Thymus (tissue), 11 donors: ENCODE measurements at regions not wholly inside any gene's neighbourhood (a gene's known extent, or its start where the extent isn't known, plus 50 kb on each side); places are given as distances from the start of the nearest gene placed in this dataset.

Source experiments
- DNase-seq, 9 donors: peaks; one replicate each; pipeline ENCODE4 v3.0.0-alpha.2; 2013; ENCODE audit warnings: low spot score in 9 of 9, low read depth in 6 of 9, missing footprints in 1 of 9
- H3K27ac ChIP-seq, 2 donors: one replicate each; pipeline ENCODE4 v1.5.1; 2013; ENCODE audit warnings: control low read depth in 1 of 2, low read depth in 1 of 2, low read length in 1 of 2, mild to moderate bottlenecking in 1 of 2, moderate library complexity in 1 of 2
- H3K27me3 ChIP-seq, 2 donors: one replicate each; pipeline ENCODE4 v1.5.1; 2013; ENCODE audit warnings: low read length in 1 of 2; ENCODE audit not compliant: control insufficient read depth in 2 of 2, insufficient read depth in 1 of 2
- H3K36me3 ChIP-seq, 2 donors: one replicate each; pipeline ENCODE4 v1.5.1; 2013; ENCODE audit warnings: low read length in 1 of 2, mild to moderate bottlenecking in 1 of 2, moderate library complexity in 1 of 2; ENCODE audit not compliant: control insufficient read depth in 2 of 2, insufficient read depth in 2 of 2
- H3K4me1 ChIP-seq, 2 donors: one replicate each; pipeline ENCODE4 v1.5.1; 2013; ENCODE audit warnings: low read length in 2 of 2; ENCODE audit not compliant: control insufficient read depth in 2 of 2, insufficient read depth in 2 of 2
- H3K4me3 ChIP-seq, 2 donors: one replicate each; pipeline ENCODE4 v1.5.1; 2013; ENCODE audit warnings: low read length in 2 of 2, control low read depth in 1 of 2, mild to moderate bottlenecking in 1 of 2
- H3K9me3 ChIP-seq, 2 donors: one replicate each; pipeline ENCODE4 v1.5.1; 2013; ENCODE audit warnings: low read length in 1 of 2, mild to moderate bottlenecking in 1 of 2; ENCODE audit not compliant: control insufficient read depth in 2 of 2, insufficient read depth in 1 of 2
- WGBS: extraction: QIAGEN DNeasy Blood & Tissue Kit; methylation state at CpG from one replicate; pipeline ENCODE4 v1.1.7; 2013; 5-methylcytosine and 5-hydroxymethylcytosine counted together
- donor health status: healthy.

GRCh38 chr5:5787373-5787772 is 364.9 kb downstream of the ICE1 start:
- Histone ChIP-seq H3K36me3 (no peaks in the 10 kb centered on the region), H3K4me3 (no peak overlapping the region), H3K9me3 (no peaks in the 10 kb centered on the region), H3K4me1 (no peaks in the 10 kb centered on the region), H3K27me3 (no peaks in the 10 kb centered on the region), H3K27ac (no peak overlapping the region)
- WGBS = 91% methylated on average over 2 of the region's 2 CpGs
- DNase-seq = no peak

GRCh38 chr5:5784101-5784500 is 361.6 kb downstream of the ICE1 start:
- Histone ChIP-seq H3K27me3 (no peaks in the 10 kb centered on the region), H3K9me3 (no peaks in the 10 kb centered on the region), H3K36me3 (no peaks in the 10 kb centered on the region), H3K4me1 (no peaks in the 10 kb centered on the region), H3K27ac (no peak overlapping the region), H3K4me3 (no peak overlapping the region)
- DNase-seq = no peak
- WGBS = 44% methylated on average over 5 of the region's 5 CpGs

GRCh38 chr5:5783021-5783420 is 360.5 kb downstream of the ICE1 start:
- no peaks in the 10 kb centered on the region for H3K27me3 ChIP-seq
- no peaks in the 10 kb centered on the region for H3K36me3 ChIP-seq
- no peak overlapping the region for H3K4me3 ChIP-seq
- DNase-seq = no peak
- WGBS = 82% methylated on average over 2 of the region's 2 CpGs
- H3K27ac ChIP-seq = no peak overlapping the region
- H3K4me1 ChIP-seq = no peaks in the 10 kb centered on the region
- no peaks in the 10 kb centered on the region for H3K9me3 ChIP-seq

GRCh38 chr5:5782402-5782801 is 359.9 kb downstream of the ICE1 start:
- Histone ChIP-seq H3K4me3 (no peak overlapping the region), H3K9me3 (no peaks in the 10 kb centered on the region), H3K27ac (no peak overlapping the region), H3K4me1 (no peaks in the 10 kb centered on the region), H3K36me3 (no peaks in the 10 kb centered on the region), H3K27me3 (no peaks in the 10 kb centered on the region)
- no peak for DNase-seq
- 93% methylated on average over 4 of the region's 4 CpGs for WGBS

GRCh38 chr5:5781335-5781734 is 358.9 kb downstream of the ICE1 start:
- no peak overlapping the region for H3K4me3 ChIP-seq
- no peaks in the 10 kb centered on the region for H3K9me3 ChIP-seq
- H3K27ac ChIP-seq = no peak overlapping the region
- no peaks in the 10 kb centered on the region for H3K27me3 ChIP-seq
- H3K36me3 ChIP-seq = no peaks in the 10 kb centered on the region
- 93% methylated on average over 3 of the region's 3 CpGs for WGBS
- H3K4me1 ChIP-seq = no peaks in the 10 kb centered on the region
- no peak for DNase-seq

- no peak for DNase-seq
- Histone ChIP-seq H3K27ac (no peak overlapping the region), H3K4me3 (no peak overlapping the region), H3K9me3 (no peaks in the 10 kb centered on the region), H3K27me3 (no peaks in the 10 kb centered on the region), H3K4me1 (no peaks in the 10 kb centered on the region), H3K36me3 (no peaks in the 10 kb centered on the region)
- 91% methylated on average over 3 of the region's 3 CpGs for WGBS
These were observed 357.8 kb downstream of the ICE1 start for GRCh38 chr5:5780253-5780652.

GRCh38 chr5:5777013-5777412 is 354.5 kb downstream of the ICE1 start:
- H3K36me3 ChIP-seq = no peaks in the 10 kb centered on the region
- no peaks in the 10 kb centered on the region for H3K4me1 ChIP-seq
- H3K27ac ChIP-seq = no peak overlapping the region
- DNase-seq = no peak
- no peaks in the 10 kb centered on the region for H3K9me3 ChIP-seq
- no peak overlapping the region for H3K4me3 ChIP-seq
- no peaks in the 10 kb centered on the region for H3K27me3 ChIP-seq
- 91% methylated on average over 2 of the region's 2 CpGs for WGBS

GRCh38 chr5:5772202-5772601 is 349.7 kb downstream of the ICE1 start:
- no peak overlapping the region for H3K4me3 ChIP-seq
- WGBS = 82% methylated on average over 3 of the region's 3 CpGs
- H3K27ac ChIP-seq = no peak overlapping the region
- no peaks in the 10 kb centered on the region for H3K4me1 ChIP-seq
- H3K9me3 ChIP-seq = no peaks in the 10 kb centered on the region
- no peak for DNase-seq
- no peaks in the 10 kb centered on the region for H3K27me3 ChIP-seq
- H3K36me3 ChIP-seq = no peaks in the 10 kb centered on the region

- Histone ChIP-seq H3K9me3 (no peaks in the 10 kb centered on the region), H3K4me3 (no peak overlapping the region), H3K27me3 (no peaks in the 10 kb centered on the region), H3K4me1 (no peaks in the 10 kb centered on the region), H3K27ac (no peak overlapping the region), H3K36me3 (no peaks in the 10 kb centered on the region)
- 75% methylated on average over 2 of the region's 2 CpGs for WGBS
- DNase-seq = no peak
These were observed 348.3 kb downstream of the ICE1 start for GRCh38 chr5:5770825-5771224.

- H3K27ac ChIP-seq = no peak overlapping the region
- no peak overlapping the region for H3K4me3 ChIP-seq
- no peaks in the 10 kb centered on the region for H3K27me3 ChIP-seq
- H3K4me1 ChIP-seq = no peaks in the 10 kb centered on the region
- no peaks in the 10 kb centered on the region for H3K9me3 ChIP-seq
- WGBS = 94% methylated on average over 5 of the region's 5 CpGs
- DNase-seq = no peak
- no peaks in the 10 kb centered on the region for H3K36me3 ChIP-seq
These were observed 344.9 kb downstream of the ICE1 start for GRCh38 chr5:5767286-5767928.
